ENCODE measurements at regions not wholly inside any gene's neighbourhood (a gene's known extent, or its start where the extent isn't known, plus 50 kb on each side); places are given as distances from the start of the nearest gene placed in this dataset.

- Histone ChIP-seq H3K4me3 (no peak overlapping the region), H3K27ac (no peak overlapping the region)
- DNase-seq (ENCODE audit: low spot score), result no peak
- no peak for TF ChIP-seq CTCF (IDR thresholded peaks at IDR 0.05)
Measured at GRCh38 chr7:25399000-25399750, 170.9 kb upstream of the NPVF start.

GRCh38 chr7:25402532-25402931 is 174.2 kb upstream of the NPVF start:
- no peak for DNase-seq (ENCODE audit: low spot score)
- H3K27ac ChIP-seq, result no peak overlapping the region
- no peak overlapping the region for H3K4me3 ChIP-seq
- TF ChIP-seq CTCF (IDR thresholded peaks at IDR 0.05), result no peak

GRCh38 chr7:25405736-25406135 is 177.4 kb upstream of the NPVF start:
- no peak overlapping the region for H3K4me3 ChIP-seq
- H3K27ac ChIP-seq, result no peak overlapping the region
- no peak for DNase-seq (ENCODE audit: low spot score)
- no peak for TF ChIP-seq CTCF (IDR thresholded peaks at IDR 0.05)

- Histone ChIP-seq H3K27ac (no peak overlapping the region), H3K4me3 (no peak overlapping the region)
- TF ChIP-seq CTCF (IDR thresholded peaks at IDR 0.05), result no peak
- no peak for DNase-seq (ENCODE audit: low spot score)
Measured at GRCh38 chr7:25407053-25407452, 178.8 kb upstream of the NPVF start.

- DNase-seq (ENCODE audit: low spot score), result no peak
- no peak for TF ChIP-seq CTCF (IDR thresholded peaks at IDR 0.05)
- H3K27ac ChIP-seq, result no peak overlapping the region
- H3K4me3 ChIP-seq, result no peak overlapping the region
Measured at GRCh38 chr7:25408012-25408687, 179.9 kb upstream of the NPVF start.

- H3K27ac ChIP-seq, result no peak overlapping the region
- no peak overlapping the region for H3K4me3 ChIP-seq
- DNase-seq (ENCODE audit: low spot score), result no peak
- TF ChIP-seq CTCF (IDR thresholded peaks at IDR 0.05), result no peak
Measured at GRCh38 chr7:25408876-25409275, 180.6 kb upstream of the NPVF start.
